ENCODE measurements at regions not wholly inside any gene's neighbourhood (a gene's known extent, or its start where the extent isn't known, plus 50 kb on each side); places are given as distances from the start of the nearest gene placed in this dataset.
"Not testable (repeated sequence)": the region's sequence is repeated elsewhere in the genome, so short reads cannot be mapped to it uniquely, and the experiment has no call there.

GRCh38 chr13:66237411-66238062, 992.6 kb downstream of the PCDH9 start:
- no peak for DNase-seq (ENCODE audit: low spot score)

GRCh38 chr13:66234159-66234558, 996.0 kb downstream of the PCDH9 start:
- DNase-seq (ENCODE audit: low spot score) = no peak

GRCh38 chr13:66231958-66232357, 998.2 kb downstream of the PCDH9 start:
- not testable (repeated sequence) for DNase-seq (ENCODE audit: low spot score)

GRCh38 chr13:66225072-66225471, 1005.1 kb downstream of the PCDH9 start:
- DNase-seq (ENCODE audit: low spot score) = no peak

DNA sequence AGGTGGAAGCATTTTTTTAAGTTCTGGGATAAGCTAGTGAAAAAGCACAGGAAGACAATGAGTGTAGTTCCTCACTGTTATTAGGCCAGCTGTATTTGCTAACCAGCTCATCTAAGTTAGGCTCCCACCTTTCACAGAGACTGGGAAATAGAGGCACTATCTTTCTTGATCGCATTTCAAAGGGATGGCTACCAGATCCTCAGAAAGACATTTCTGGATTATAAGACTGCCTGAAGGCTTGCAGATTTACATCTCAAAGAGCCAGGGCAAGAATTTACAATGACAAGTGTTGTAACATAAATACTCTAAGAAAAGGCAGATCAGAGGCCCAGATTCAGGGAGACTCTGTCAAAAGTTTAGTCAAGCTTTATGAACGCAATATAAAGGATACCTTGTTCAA, 1005.5 kb downstream of the PCDH9 start:
- no peak for DNase-seq (ENCODE audit: low spot score)

- DNase-seq (ENCODE audit: low spot score) = no peak
Observed at GRCh38 chr13:66222926-66223325, 1007.2 kb downstream of the PCDH9 start.

DNA sequence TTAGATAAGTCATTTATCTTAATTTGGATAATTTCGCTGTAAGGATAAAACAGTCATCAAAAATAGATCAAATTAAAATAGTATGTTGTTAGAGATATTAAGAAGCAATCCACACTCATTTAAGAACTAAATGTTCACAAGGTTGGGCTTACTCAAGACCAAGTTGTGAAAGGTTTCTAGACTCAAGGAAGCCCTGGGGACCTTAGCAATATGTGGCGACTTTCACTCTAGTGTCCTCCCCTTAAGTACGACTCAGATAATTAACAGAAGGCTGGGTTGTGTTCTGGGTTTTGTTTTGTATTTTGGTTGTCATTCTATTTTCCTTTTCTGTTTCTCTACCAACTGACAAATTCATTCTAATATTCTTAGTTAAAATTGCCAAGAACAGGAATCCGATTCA, 1008.0 kb downstream of the PCDH9 start:
- DNase-seq (ENCODE audit: low spot score) = no peak

- DNase-seq (ENCODE audit: low spot score) = no peak
Observed at GRCh38 chr13:66219506-66219905, 1010.6 kb downstream of the PCDH9 start.

- DNase-seq (ENCODE audit: low spot score) = no peak
Observed at GRCh38 chr13:66218583-66218982, 1011.6 kb downstream of the PCDH9 start.

DNA sequence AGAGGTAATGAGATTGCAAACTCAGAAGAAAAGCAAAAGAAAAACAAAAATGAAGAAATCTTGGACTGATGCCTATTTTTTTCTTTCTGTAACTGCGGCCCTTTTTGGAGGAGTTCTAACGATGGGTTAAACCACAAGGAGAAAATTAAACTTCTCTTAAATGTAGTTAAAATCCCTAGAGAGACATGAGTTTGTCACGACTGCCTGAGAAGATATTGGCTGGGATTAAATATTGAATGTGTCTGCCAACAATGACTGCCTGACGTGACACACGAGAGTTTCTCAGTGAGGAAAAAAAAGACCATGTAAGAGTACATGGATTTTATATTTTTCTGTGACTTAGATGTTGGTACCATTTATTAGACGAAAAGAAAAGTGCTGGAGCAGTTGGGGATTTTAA, 1013.4 kb downstream of the PCDH9 start:
- no peak for DNase-seq (ENCODE audit: low spot score)

- DNase-seq (ENCODE audit: low spot score) = no peak
Observed at GRCh38 chr13:66214467-66214866, 1015.7 kb downstream of the PCDH9 start.

DNA sequence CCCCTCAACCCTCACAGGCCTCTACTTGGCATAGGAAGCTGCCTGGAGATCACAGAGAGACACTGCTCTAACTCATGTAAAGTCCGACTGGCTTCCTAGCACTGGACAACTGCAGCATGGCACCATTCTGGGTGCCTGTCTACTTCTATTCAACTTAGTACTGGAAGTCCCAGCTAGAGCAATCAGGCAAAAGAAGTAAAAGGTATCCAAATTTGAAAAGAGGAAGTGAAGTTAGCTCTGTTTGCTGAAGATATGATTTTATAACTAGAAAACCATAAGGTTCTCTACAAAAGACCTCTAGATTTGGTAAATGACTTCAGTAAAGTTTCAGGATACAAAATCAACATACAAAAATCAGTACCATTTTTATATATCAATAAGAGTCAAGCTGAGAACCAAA, 1017.6 kb downstream of the PCDH9 start:
- DNase-seq (ENCODE audit: low spot score) = no peak

DNA sequence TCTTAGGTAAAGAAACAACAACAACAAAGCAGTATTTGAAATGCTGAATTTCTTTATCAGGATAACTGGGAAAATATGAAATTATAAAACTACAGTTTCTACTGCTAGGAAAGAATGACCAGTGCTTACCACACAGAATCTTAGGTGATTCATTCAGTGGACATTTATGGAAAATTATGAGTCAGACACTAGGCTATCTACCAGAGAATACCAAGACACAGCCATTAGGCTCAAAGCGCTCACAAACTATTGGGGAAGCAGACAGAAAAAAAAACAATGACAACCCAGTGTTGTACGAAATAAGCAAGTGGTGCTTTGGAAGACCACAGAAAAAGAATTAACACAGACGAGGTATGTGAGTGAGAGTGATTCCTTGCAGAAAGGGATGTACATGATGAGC, 1019.5 kb downstream of the PCDH9 start:
- no peak for DNase-seq (ENCODE audit: low spot score)

GRCh38 chr13:66208589-66208988, 1021.5 kb downstream of the PCDH9 start:
- no peak for DNase-seq (ENCODE audit: low spot score)

DNA sequence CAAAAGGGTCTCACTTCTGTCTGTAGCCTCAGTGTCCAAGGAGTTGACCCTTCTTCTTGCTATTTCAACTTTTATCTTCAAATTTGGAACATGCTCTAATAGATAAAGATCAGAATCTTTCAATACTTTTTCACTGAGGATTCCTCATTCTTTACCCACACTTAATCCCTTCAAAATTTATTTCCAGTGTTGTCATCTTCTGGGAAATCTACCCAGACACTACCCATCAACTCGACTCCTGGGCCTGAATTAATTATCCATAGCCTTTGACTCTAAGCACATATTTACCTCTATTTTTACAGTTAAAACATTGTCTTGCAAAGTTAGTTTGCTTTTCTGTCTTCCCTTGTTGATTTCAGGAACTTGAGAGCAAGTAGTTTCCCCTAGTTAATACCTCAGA, 1022.5 kb downstream of the PCDH9 start:
- no peak for DNase-seq (ENCODE audit: low spot score)

- DNase-seq (ENCODE audit: low spot score) = no peak
Observed at GRCh38 chr13:66205807-66206206, 1024.3 kb downstream of the PCDH9 start.

DNA sequence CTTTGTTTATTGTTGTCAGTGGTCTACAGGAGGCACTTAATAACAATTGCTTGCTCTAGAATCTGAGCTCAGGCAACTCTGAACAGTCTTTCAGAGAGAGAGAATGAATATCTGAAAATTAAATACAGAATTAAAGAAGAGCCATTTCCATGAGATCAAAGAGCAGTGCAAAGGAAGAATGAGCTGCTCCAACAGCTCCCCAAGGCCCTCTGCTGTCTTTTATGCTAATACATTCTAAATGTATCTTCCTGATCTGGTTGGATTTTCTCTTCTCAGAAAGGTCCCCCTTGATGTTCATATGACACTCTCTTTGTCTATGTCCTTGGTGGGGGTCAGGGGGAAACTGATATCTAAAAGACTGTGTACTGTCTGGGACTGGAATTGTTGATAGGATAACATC, 1029.6 kb downstream of the PCDH9 start:
- no peak for DNase-seq (ENCODE audit: low spot score)

DNA sequence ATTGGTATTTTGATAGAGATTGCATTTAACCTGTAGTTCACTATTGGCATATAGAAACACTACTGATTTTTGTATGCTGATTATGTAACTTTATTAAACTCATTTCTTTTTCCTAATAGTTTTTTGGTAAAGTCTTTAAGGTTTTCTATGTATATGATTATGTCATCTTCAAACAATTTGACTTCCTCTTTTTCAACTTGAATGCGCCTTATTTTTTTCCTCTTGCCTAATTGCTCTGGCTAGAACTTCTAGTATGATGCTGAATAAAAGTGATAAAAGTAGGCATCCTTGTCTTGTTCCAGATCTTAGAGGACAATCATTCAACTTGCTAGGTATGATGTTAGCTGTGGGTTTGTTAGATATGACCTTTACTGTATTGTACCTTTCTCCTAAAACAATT, 1034.9 kb downstream of the PCDH9 start:
- no peak for DNase-seq (ENCODE audit: low spot score)

- DNase-seq (ENCODE audit: low spot score) = no peak
Observed at GRCh38 chr13:66189986-66190385, 1040.2 kb downstream of the PCDH9 start.

GRCh38 chr13:66180836-66181235, 1049.3 kb downstream of the PCDH9 start:
- DNase-seq (ENCODE audit: low spot score) = no peak

DNA sequence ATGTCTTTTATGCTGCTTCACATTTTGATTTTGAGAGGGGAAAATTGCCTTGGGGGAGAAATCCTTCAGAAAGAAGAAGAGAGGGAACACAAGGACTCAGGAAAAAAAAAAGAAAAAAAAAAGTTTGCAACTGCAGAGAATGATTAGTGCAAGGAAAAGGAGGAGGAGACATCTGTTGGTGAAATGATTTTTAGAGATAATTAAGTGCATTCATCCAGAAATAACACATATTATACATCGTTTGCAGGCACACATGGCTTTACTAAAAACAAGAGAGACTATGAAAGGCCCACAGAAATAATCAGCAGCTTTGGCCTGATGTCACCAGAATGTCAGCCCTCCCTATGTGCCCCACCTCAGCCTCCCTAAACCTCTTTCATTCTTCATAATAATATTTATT, 1058.2 kb downstream of the PCDH9 start:
- no peak for DNase-seq (ENCODE audit: low spot score)

GRCh38 chr13:66162470-66162869, 1067.7 kb downstream of the PCDH9 start:
- DNase-seq (ENCODE audit: low spot score) = no peak

- DNase-seq (ENCODE audit: low spot score) = no peak
Observed at GRCh38 chr13:66159511-66159910, 1070.6 kb downstream of the PCDH9 start.

GRCh38 chr13:66154976-66155375, 1075.2 kb downstream of the PCDH9 start:
- DNase-seq (ENCODE audit: low spot score) = no peak

DNA sequence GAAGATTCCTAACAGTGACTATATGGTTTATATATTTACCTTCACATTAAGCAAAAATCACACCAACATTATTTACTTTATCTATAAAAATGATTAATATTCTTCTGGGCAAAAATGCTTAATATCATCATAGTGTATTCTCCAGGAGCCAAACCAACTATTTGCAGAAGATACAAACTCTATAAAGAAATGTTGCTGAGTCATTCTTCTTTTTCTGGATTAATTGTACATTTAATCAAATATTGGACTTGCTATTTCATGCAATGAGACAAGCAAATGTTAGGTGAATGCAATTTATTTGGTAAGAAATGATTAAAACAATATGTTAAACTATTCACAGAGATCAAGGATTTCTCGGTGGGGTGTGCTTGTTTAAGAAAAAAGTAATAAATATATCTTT, 1075.8 kb downstream of the PCDH9 start:
- DNase-seq (ENCODE audit: low spot score) = no peak
